PFSK-1 (cell line): ENCODE measurements at regions not wholly inside any gene's neighbourhood (a gene's known extent, or its start where the extent isn't known, plus 50 kb on each side); places are given as distances from the start of the nearest gene placed in this dataset.

Experiments used
- FOXP2 ChIP-seq: optimal IDR thresholded peaks from 2 replicates; pipeline ENCODE3; 2011; ENCODE audit warnings: borderline replicate concordance, control low read depth, inconsistent platforms; ENCODE audit not compliant: insufficient read depth; ENCODE audit errors: extremely low read length, extremely low read depth
- POLR2AphosphoS5 ChIP-seq: IDR thresholded peaks from 2 replicates; pipeline ENCODE4 v1.6.1; 2012; ENCODE audit warnings: low read depth, mild to moderate bottlenecking, control low read depth, low read length, moderate library complexity
- SIN3A ChIP-seq: IDR thresholded peaks from 2 replicates; pipeline ENCODE4 v1.6.1; 2012; ENCODE audit warnings: mild to moderate bottlenecking, low read length, moderate library complexity, borderline replicate concordance; ENCODE audit not compliant: insufficient read depth
- TAF1 ChIP-seq: IDR thresholded peaks from 2 replicates; pipeline ENCODE4 v1.6.1; 2012; ENCODE audit warnings: low read length, control low read depth, borderline replicate concordance; ENCODE audit not compliant: insufficient read depth
- TF ChIP-seq, protein P1 (sequence below), 2 experiments: IDR thresholded peaks; 2 replicates each; pipeline versions ENCODE4 v1.6.1 to v1.8.0; 2011 to 2012; ENCODE audit warnings: low read depth in 2 of 2, low read length in 2 of 2, control low read depth in 1 of 2, inconsistent platforms in 1 of 2, mild to moderate bottlenecking in 1 of 2, moderate library complexity in 1 of 2; ENCODE audit not compliant: insufficient read depth in 1 of 2

DNA sequence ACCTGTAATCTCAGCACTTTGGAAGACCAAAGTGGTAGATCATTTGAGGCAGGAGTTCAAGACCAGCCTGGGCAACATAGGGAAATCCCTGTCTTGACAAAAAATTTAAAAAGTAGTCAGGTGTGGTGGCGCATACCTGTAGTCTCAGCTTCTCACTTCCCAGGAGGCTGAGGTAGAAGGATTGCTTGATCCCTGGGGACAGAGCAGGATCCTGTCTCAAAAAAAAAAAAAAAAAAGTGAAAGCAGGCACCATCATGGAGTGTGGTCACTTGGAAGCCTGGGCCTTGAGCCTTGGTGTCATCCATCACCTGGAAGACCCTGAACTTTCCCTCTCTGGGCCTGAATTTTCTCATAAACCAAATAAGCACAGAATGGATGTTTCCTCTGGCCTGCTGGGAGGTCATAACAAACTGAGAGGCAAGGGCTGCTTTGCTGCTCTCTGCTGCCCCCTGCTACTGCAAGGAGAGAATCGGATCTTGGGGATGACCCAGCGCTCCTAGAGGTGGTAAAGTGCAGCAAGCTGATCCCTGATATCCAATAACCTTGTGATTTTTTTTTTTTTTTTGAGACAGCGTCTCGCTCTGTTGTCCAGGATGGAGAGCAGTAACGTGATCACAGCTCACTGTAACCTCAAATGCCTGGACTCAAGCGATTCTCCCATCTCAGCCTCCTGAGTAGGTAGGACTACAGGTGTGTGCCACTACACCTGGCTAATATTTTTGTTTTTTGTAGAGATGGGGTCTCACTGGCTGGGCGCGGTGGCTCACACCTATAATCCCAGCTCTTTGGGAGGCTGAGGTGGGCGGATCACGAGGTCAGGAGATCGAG, 75.9 kb upstream of the RNU2-1 start:
- TF ChIP-seq, protein P1, sequence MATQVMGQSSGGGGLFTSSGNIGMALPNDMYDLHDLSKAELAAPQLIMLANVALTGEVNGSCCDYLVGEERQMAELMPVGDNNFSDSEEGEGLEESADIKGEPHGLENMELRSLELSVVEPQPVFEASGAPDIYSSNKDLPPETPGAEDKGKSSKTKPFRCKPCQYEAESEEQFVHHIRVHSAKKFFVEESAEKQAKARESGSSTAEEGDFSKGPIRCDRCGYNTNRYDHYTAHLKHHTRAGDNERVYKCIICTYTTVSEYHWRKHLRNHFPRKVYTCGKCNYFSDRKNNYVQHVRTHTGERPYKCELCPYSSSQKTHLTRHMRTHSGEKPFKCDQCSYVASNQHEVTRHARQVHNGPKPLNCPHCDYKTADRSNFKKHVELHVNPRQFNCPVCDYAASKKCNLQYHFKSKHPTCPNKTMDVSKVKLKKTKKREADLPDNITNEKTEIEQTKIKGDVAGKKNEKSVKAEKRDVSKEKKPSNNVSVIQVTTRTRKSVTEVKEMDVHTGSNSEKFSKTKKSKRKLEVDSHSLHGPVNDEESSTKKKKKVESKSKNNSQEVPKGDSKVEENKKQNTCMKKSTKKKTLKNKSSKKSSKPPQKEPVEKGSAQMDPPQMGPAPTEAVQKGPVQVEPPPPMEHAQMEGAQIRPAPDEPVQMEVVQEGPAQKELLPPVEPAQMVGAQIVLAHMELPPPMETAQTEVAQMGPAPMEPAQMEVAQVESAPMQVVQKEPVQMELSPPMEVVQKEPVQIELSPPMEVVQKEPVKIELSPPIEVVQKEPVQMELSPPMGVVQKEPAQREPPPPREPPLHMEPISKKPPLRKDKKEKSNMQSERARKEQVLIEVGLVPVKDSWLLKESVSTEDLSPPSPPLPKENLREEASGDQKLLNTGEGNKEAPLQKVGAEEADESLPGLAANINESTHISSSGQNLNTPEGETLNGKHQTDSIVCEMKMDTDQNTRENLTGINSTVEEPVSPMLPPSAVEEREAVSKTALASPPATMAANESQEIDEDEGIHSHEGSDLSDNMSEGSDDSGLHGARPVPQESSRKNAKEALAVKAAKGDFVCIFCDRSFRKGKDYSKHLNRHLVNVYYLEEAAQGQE (IDR thresholded peaks at IDR 0.05; ENCODE audit: insufficient read depth in 1 of 2, low read depth in 2 of 2, low read length in 2 of 2): no peak
- no peak for TF ChIP-seq FOXP2
- TF ChIP-seq TAF1: no peak
- no peak for TF ChIP-seq SIN3A
- TF ChIP-seq POLR2AphosphoS5: no peak

DNA sequence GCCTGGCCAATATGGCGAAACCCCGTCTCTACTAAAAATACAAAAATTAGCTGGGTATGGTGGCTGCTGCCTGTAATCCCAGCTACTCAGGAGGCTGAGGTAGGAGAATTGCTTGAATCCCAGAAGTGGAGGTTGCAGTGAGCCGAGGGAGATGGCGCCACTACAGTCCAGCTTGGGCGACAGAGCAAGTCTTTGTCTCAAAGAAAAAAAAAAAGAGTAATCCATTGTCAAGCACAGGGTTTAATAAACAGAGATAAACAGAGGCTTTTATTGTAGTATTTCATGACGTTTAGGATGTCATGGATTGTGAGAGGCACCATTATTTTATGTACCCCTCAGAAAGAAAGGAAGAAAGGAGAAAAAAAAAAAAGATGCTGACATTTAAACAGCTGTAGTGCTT, 75.2 kb upstream of the RNU2-1 start:
- TF ChIP-seq, protein P1 (IDR thresholded peaks at IDR 0.05; ENCODE audit: insufficient read depth in 1 of 2, low read depth in 2 of 2, low read length in 2 of 2): no peak
- TF ChIP-seq TAF1 (no peak), SIN3A (no peak), FOXP2 (no peak), POLR2AphosphoS5 (no peak)
